ENCODE measurements at regions not wholly inside any gene's neighbourhood (a gene's known extent, or its start where the extent isn't known, plus 50 kb on each side); places are given as distances from the start of the nearest gene placed in this dataset.
A peak's percentile ranks its signal among the peaks of the same experiment; 100 is the strongest.

DNA sequence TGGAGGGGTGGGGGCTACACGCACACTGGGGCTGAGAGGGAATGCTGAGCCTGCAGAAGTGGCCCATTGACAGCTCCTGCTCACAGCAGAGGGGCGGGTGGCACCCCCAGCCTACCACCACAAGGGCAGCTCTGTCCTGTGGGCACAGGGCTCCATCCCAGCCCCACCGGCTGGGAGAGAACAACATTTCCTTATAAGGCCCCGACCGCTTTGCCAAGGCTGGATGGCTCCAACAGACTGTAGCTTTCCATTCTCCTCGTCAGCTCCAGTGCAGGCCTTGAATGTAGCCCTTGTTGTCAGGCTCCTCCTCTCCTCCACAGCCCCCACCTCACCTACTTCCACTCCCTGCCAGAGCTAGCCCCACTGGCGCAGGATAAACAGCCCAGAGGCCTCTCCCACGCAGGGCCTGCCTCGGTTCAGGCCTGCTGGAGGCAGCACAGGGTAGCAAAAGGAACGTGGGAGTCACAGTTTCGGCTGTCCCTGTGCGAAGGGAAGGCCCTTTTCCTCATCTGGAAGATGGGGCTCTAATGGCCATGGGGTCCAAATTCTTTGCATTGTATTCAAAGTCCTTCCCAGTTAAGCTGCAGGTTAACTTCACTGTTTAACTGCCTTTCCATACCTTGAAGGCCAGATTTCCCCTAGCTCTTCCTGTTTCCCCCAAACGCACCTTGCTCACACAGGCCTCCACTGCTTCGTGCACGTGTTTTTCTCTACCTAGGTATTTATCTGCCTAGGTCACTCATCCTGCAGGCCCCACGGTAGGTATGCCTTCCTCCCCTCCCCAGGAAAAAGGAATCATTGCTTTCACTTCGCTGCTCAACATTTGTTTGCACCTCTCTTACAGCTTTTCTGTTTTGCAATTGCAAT, 101.6 kb upstream of the LPP start:
- Histone ChIP-seq H3K4me3 (ENCODE audit: low read length) (peak overlapping the region; percentile 8), H3K9ac (ENCODE audit: low read length) (peak overlapping the region; percentile 74), H3K36me3 (ENCODE audit: control insufficient read depth, insufficient read depth, low read length, severe bottlenecking) (no peaks in the 10 kb centered on the region), H3K27me3 (replicated peaks; ENCODE audit: control insufficient read depth, insufficient read depth, low read length) (no peaks in the 10 kb centered on the region), H3K9me3 (ENCODE audit: control insufficient read depth, low read length) (no peaks in the 10 kb centered on the region), H3K4me1 (ENCODE audit: control insufficient read depth, insufficient read depth, low read length) (peaks cover 23% of the 10 kb centered on the region)
- no peak for DNase-seq (ENCODE audit: low read depth)

DNA sequence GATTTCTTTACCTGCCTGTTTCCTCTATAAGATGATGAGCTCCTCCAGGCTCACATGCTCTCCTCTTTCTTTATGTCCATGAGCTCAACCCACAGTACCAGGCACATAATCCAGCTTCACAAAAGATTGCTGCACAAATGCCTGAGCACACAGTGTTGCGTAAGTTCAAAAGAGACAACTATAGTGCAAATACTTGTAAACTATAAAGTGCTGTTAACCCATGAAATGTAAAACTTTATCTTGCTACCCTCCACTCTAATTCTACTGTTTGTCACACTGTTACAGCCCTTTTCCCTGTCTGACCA, 101.0 kb upstream of the LPP start:
- Histone ChIP-seq H3K4me3 (ENCODE audit: low read length) (peak overlapping the region; percentile 8), H3K4me1 (ENCODE audit: control insufficient read depth, insufficient read depth, low read length) (peaks cover 23% of the 10 kb centered on the region), H3K9ac (ENCODE audit: low read length) (peak overlapping the region; percentile 74), H3K9me3 (ENCODE audit: control insufficient read depth, low read length) (no peaks in the 10 kb centered on the region), H3K27me3 (replicated peaks; ENCODE audit: control insufficient read depth, insufficient read depth, low read length) (no peaks in the 10 kb centered on the region), H3K36me3 (ENCODE audit: control insufficient read depth, insufficient read depth, low read length, severe bottlenecking) (no peaks in the 10 kb centered on the region)
- DNase-seq (ENCODE audit: low read depth), result peak; percentile 17

DNA sequence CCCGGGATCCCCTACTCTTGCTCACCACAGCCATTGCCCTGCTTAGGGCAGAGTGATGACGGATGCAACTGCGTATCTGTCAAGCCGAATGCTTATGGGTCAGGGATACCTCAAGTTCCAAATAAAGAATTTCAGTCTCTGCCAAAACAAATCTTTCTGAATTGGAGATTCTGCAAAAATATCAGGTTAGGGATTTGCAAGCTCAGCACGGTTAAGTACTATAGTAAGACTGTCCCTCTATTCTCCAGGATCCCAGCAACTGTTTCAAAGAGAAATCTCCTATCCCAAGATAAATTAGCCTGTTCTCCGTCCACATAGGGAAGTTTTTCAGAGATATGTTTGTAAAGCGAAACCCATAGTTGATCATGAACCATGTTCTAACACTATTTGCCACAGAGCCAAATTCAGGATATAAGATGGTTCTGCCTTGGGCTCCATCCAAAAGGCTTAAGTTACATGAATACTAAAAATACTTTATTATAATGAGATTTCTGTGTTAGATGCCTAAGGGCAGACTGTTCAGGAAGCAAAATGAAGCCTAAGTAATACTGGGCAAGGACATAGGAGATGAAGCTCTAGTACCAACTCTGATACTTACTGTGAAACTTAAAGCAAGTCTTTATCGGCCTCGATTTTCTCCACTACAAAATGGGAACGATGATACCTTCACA, 100.1 kb upstream of the LPP start:
- peaks cover 23% of the 10 kb centered on the region for H3K4me1 ChIP-seq (ENCODE audit: control insufficient read depth, insufficient read depth, low read length)
- H3K4me3 ChIP-seq (ENCODE audit: low read length), result no peak overlapping the region
- no peaks in the 10 kb centered on the region for H3K36me3 ChIP-seq (ENCODE audit: control insufficient read depth, insufficient read depth, low read length, severe bottlenecking)
- H3K27me3 ChIP-seq (replicated peaks; ENCODE audit: control insufficient read depth, insufficient read depth, low read length), result no peaks in the 10 kb centered on the region
- no peaks in the 10 kb centered on the region for H3K9me3 ChIP-seq (ENCODE audit: control insufficient read depth, low read length)
- no peak overlapping the region for H3K9ac ChIP-seq (ENCODE audit: low read length)
- DNase-seq (ENCODE audit: low read depth), result peak; percentile 63

DNA sequence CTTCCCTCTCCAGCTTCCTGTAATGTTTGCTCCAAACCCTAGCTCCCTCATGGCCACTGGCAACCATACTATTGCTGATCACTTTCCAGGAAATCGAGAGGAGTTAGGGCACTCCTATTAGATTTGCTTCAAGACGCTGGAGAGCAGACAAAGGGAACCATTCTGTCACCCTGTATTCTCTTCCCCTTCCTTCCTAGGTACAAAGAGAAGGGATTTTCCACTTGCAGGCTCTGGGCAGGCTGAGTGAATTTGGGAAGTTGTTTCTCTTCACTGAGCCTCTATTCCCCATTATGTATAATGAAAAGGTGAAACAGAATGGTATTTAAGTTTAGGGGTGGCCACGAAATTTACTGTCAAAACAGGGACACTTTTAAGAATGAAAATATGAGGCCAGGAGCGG, 99.4 kb upstream of the LPP start:
- H3K9me3 ChIP-seq (ENCODE audit: control insufficient read depth, low read length), result no peaks in the 10 kb centered on the region
- H3K36me3 ChIP-seq (ENCODE audit: control insufficient read depth, insufficient read depth, low read length, severe bottlenecking), result no peaks in the 10 kb centered on the region
- H3K4me1 ChIP-seq (ENCODE audit: control insufficient read depth, insufficient read depth, low read length), result peaks cover 23% of the 10 kb centered on the region
- no peak for DNase-seq (ENCODE audit: low read depth)
- H3K9ac ChIP-seq (ENCODE audit: low read length), result no peak overlapping the region
- no peak overlapping the region for H3K4me3 ChIP-seq (ENCODE audit: low read length)
- H3K27me3 ChIP-seq (replicated peaks; ENCODE audit: control insufficient read depth, insufficient read depth, low read length), result no peaks in the 10 kb centered on the region

DNA sequence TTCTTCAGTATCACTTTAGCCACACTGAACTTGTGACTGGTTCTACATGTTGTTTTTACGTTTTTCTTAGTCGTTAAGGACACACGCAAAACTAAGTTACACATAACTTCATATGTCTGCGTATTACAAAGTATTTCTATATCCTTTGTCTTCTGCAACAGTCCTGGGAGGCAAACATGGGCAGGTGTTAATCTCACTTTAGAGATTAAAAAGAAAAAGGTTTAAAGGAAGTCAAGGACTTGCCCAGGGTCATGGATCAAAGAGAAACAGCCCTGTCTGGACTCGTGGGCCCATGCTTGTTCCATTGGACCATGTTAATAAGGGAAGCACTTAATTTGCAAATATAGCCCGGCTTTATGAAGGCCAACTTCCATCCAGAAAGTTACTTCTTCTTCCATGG, 98.6 kb upstream of the LPP start:
- Histone ChIP-seq H3K4me1 (ENCODE audit: control insufficient read depth, insufficient read depth, low read length) (peaks cover 23% of the 10 kb centered on the region), H3K4me3 (ENCODE audit: low read length) (no peak overlapping the region), H3K9me3 (ENCODE audit: control insufficient read depth, low read length) (no peaks in the 10 kb centered on the region), H3K9ac (ENCODE audit: low read length) (no peak overlapping the region), H3K27me3 (replicated peaks; ENCODE audit: control insufficient read depth, insufficient read depth, low read length) (no peaks in the 10 kb centered on the region), H3K36me3 (ENCODE audit: control insufficient read depth, insufficient read depth, low read length, severe bottlenecking) (no peaks in the 10 kb centered on the region)
- DNase-seq (ENCODE audit: low read depth), result no peak

DNA sequence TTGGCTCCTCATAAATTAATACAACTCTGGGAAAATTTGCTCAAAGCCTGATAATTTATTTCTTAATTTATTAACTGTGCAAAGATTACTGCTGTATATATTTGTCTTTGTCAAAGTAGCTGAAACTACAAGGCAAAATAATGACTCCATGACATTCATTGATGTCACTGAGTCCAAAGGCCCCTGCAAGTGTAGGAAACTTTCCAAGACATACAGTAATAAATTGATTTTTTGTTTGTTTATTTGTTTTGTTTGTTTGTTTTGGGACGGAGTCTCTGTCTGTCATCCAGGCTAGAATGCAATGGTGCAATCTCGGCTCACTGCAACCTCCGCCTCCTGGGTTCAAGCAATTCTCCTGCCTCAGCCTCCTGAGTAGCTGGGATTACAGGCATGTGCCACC, 96.8 kb upstream of the LPP start:
- DNase-seq (ENCODE audit: low read depth), result no peak
- no peaks in the 10 kb centered on the region for H3K27me3 ChIP-seq (replicated peaks; ENCODE audit: control insufficient read depth, insufficient read depth, low read length)
- H3K4me1 ChIP-seq (ENCODE audit: control insufficient read depth, insufficient read depth, low read length), result peaks cover 22% of the 10 kb centered on the region
- H3K9ac ChIP-seq (ENCODE audit: low read length), result no peak overlapping the region
- no peak overlapping the region for H3K4me3 ChIP-seq (ENCODE audit: low read length)
- H3K9me3 ChIP-seq (ENCODE audit: control insufficient read depth, low read length), result no peaks in the 10 kb centered on the region
- H3K36me3 ChIP-seq (ENCODE audit: control insufficient read depth, insufficient read depth, low read length, severe bottlenecking), result no peaks in the 10 kb centered on the region

DNA sequence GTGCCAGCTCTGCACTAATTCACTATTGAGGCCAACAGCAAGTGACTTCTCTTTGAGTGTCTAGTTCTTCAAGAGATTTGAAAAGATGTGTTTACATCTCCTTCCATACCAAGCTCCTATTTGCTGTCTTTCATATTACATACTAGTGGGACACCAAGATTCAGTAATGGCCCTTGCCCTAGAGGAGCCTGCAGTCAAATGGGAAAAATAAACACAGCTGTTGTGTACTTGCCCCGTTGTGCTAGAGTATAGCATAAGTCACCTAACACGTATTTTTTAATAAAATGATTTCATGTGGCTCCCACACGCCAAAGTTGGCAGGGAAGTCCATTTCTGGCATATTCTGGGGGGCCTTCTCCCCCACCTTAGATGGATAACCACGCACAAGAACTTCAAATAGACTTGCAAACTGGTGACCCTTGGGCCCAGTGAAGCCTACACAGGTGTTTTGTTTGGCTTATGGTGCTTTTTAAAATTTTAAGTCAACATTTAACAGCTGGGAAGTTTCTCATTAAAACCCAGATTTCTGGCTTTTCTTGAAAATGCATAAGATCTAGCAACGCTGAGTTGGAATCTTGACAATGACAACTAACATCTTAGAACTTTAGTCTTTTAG, 95.3 kb upstream of the LPP start:
- Histone ChIP-seq H3K9me3 (ENCODE audit: control insufficient read depth, low read length) (no peaks in the 10 kb centered on the region), H3K4me1 (ENCODE audit: control insufficient read depth, insufficient read depth, low read length) (peaks cover 10% of the 10 kb centered on the region), H3K4me3 (ENCODE audit: low read length) (no peak overlapping the region), H3K36me3 (ENCODE audit: control insufficient read depth, insufficient read depth, low read length, severe bottlenecking) (no peaks in the 10 kb centered on the region), H3K27me3 (replicated peaks; ENCODE audit: control insufficient read depth, insufficient read depth, low read length) (no peaks in the 10 kb centered on the region), H3K9ac (ENCODE audit: low read length) (no peak overlapping the region)
- DNase-seq (ENCODE audit: low read depth), result no peak

DNA sequence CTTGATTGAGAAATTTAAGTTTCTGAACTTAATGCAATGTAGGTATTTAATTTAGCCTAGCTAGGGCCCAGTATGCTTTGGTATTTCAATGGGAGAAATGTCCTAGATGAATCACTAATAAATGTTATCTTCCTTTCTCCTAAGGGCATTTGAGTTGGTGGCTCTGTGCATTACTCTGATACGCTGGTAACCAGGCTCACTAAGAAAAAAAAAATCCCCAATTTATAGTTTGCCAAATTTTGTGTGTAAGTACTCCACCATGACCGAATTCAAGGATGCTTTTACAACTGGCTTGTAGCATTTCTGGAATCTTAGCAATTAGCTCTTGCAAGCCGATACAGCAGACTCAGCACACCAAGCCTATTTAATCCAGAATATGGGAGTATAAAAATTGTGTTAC, 94.6 kb upstream of the LPP start:
- peaks cover 10% of the 10 kb centered on the region for H3K4me1 ChIP-seq (ENCODE audit: control insufficient read depth, insufficient read depth, low read length)

DNA sequence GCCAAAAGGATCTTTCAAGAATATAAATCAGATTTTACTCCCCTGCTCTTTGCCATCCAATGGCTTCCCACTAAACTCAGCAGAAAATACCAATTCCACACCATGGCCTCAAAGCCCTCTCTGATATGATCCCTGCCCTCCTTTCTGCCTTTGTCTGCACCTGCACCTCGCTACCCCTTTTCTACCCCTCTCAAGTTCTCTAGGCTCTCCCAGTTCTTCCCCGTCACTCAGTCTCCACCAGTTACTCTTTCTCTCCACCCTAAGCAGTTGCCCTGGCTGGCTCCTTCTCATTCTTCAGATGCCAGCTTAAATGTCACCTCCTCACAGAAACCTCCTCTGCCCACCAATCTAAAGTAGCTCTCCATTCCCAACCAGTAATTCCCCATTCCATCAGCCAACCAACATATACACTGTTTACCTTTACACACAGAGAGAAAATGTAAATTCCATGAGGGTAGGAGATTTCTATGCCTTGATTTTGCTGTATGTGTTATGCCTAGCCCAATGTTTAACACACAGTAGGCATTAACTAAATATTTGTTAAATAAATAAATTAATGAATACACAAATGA, 93.6 kb upstream of the LPP start:
- no peak overlapping the region for H3K9ac ChIP-seq (ENCODE audit: low read length)
- H3K27me3 ChIP-seq (replicated peaks; ENCODE audit: control insufficient read depth, insufficient read depth, low read length), result no peaks in the 10 kb centered on the region
- H3K4me3 ChIP-seq (ENCODE audit: low read length), result no peak overlapping the region
- no peaks in the 10 kb centered on the region for H3K36me3 ChIP-seq (ENCODE audit: control insufficient read depth, insufficient read depth, low read length, severe bottlenecking)
- H3K4me1 ChIP-seq (ENCODE audit: control insufficient read depth, insufficient read depth, low read length), result peaks cover 10% of the 10 kb centered on the region
- no peak for DNase-seq (ENCODE audit: low read depth)
- no peaks in the 10 kb centered on the region for H3K9me3 ChIP-seq (ENCODE audit: control insufficient read depth, low read length)

More for the DNA sequence above, 94.6 kb upstream of the LPP start:
- Histone ChIP-seq H3K36me3 (ENCODE audit: control insufficient read depth, insufficient read depth, low read length, severe bottlenecking) (no peaks in the 10 kb centered on the region), H3K27me3 (replicated peaks; ENCODE audit: control insufficient read depth, insufficient read depth, low read length) (no peaks in the 10 kb centered on the region), H3K4me3 (ENCODE audit: low read length) (no peak overlapping the region), H3K9me3 (ENCODE audit: control insufficient read depth, low read length) (no peaks in the 10 kb centered on the region), H3K9ac (ENCODE audit: low read length) (no peak overlapping the region)
- DNase-seq (ENCODE audit: low read depth), result no peak

DNA sequence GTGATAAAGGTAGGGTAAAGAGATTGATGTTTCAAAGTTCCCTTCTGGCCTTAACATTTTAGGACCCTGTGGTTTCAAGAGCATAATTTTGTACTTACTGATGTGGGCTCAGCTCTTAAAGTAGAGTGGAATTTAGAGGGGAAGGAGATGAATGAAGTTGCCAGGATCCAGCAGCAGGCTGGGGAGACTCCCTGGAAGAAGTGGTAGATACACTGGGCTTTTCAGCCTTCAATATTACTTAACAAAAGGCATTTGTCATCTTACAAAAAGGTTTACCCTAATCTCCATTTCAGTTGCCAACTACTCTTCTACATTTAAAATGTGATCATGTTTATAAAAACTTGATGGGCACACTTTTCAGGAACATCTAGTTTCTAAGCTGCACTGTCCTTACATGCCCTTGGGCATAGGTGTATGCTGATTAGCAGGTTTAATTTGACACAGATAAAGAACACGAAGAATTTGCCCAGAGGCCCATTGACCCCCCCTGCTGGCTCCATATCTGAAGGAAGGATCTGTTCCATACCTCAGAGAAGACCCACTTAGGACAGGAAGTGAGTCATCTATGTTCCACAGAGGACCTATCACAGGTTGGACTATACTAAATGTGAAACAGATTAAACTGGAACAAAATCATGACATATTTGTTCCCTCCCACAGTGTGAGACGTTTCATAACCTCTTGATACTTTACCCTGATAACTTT, 93.0 kb upstream of the LPP start:
- DNase-seq (ENCODE audit: low read depth), result peak; percentile 50
- H3K9ac ChIP-seq (ENCODE audit: low read length), result no peak overlapping the region
- peaks cover 14% of the 10 kb centered on the region for H3K4me1 ChIP-seq (ENCODE audit: control insufficient read depth, insufficient read depth, low read length)
- no peaks in the 10 kb centered on the region for H3K27me3 ChIP-seq (replicated peaks; ENCODE audit: control insufficient read depth, insufficient read depth, low read length)
- no peaks in the 10 kb centered on the region for H3K36me3 ChIP-seq (ENCODE audit: control insufficient read depth, insufficient read depth, low read length, severe bottlenecking)
- H3K9me3 ChIP-seq (ENCODE audit: control insufficient read depth, low read length), result no peaks in the 10 kb centered on the region
- H3K4me3 ChIP-seq (ENCODE audit: low read length), result no peak overlapping the region

DNA sequence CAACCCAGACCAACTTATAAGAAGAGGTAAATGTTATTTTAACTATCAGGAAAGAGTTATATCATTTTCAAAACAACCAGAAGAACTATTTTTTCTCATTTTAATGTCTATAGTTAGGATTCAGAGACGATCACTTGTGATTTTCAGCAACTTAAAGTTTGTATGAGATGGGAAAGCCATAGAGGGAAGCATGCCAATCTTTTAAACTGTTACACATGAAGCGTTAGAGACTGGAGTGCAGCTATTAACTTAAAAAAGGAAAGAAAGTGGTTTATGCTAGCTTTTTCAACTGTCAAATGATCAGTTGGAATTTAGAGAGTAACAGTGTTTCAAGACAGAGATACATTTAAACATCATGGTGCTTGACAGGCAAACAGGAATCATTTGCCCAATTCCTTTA, 91.7 kb upstream of the LPP start:
- Histone ChIP-seq H3K9ac (ENCODE audit: low read length) (no peak overlapping the region), H3K9me3 (ENCODE audit: control insufficient read depth, low read length) (no peaks in the 10 kb centered on the region), H3K4me1 (ENCODE audit: control insufficient read depth, insufficient read depth, low read length) (peaks cover 21% of the 10 kb centered on the region), H3K36me3 (ENCODE audit: control insufficient read depth, insufficient read depth, low read length, severe bottlenecking) (no peaks in the 10 kb centered on the region), H3K4me3 (ENCODE audit: low read length) (no peak overlapping the region), H3K27me3 (replicated peaks; ENCODE audit: control insufficient read depth, insufficient read depth, low read length) (no peaks in the 10 kb centered on the region)
- no peak for DNase-seq (ENCODE audit: low read depth)
